Mesothelial cell of epicardium (in vitro differentiated cells): ENCODE measurements at regions not wholly inside any gene's neighbourhood (a gene's known extent, or its start where the extent isn't known, plus 50 kb on each side); places are given as distances from the start of the nearest gene placed in this dataset.

Experiments used
- DNase-seq, 2 experiments: peaks; one replicate each; pipeline ENCODE4 v3.0.0; 2021; ENCODE audit warnings: low spot score in 2 of 2; ENCODE audit not compliant: unreplicated experiment in 2 of 2
- H3K27ac Mint-ChIP-seq: 2 replicates; pipeline ENCODE4 v1.8.0; 2021; ENCODE audit warnings: mixed read lengths
- H3K27me3 Mint-ChIP-seq: 2 replicates; pipeline ENCODE4 v1.8.0; 2021; ENCODE audit warnings: low read depth, mixed read lengths
- H3K36me3 Mint-ChIP-seq: 2 replicates; pipeline ENCODE4 v1.8.0; 2021; ENCODE audit warnings: mixed read lengths
- H3K4me1 Mint-ChIP-seq: 2 replicates; pipeline ENCODE4 v1.8.0; 2021; ENCODE audit warnings: mixed read lengths
- H3K4me3 Mint-ChIP-seq: 2 replicates; pipeline ENCODE4 v1.8.0; 2021; ENCODE audit warnings: mild to moderate bottlenecking, moderate library complexity, mixed read lengths
- H3K9me3 Mint-ChIP-seq: 2 replicates; pipeline ENCODE4 v1.8.0; 2021; ENCODE audit warnings: mixed read lengths
- TF ChIP-seq, protein P1 (sequence below): fragments of 200-600 bp; sonication (generic); IDR thresholded peaks from one replicate; pipeline ENCODE4 v1.5.0; 2021; ENCODE audit warnings: antibody characterized with exemption; ENCODE audit not compliant: unreplicated experiment

DNA sequence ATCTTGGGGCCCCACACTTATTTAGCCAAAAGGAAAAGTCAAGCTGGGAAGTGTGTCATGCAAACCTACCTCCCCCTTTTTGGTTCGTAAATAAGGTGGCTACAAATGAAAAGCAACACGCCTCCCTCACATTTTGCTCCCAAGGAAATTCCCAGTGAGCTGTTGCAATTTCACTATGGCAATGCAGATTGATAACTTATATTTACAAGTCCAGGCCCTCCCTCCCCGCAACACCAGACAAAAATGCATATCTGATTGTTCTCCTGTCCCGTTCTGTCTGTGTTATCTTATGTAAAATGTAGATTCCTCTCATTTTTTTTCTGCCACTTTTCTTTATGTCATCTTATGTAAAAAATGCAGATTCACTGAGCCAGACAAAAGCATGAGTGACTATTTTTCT lies 1305.3 kb downstream of the SLITRK5 start:
- no peak overlapping the region for H3K27ac Mint-ChIP-seq
- no peak overlapping the region for H3K4me3 Mint-ChIP-seq
- DNase-seq, result no peak
- no peaks in the 10 kb centered on the region for H3K36me3 Mint-ChIP-seq
- peaks cover 33% of the 10 kb centered on the region for H3K4me1 Mint-ChIP-seq
- H3K27me3 Mint-ChIP-seq, result no peaks in the 10 kb centered on the region
- TF ChIP-seq, protein P1, sequence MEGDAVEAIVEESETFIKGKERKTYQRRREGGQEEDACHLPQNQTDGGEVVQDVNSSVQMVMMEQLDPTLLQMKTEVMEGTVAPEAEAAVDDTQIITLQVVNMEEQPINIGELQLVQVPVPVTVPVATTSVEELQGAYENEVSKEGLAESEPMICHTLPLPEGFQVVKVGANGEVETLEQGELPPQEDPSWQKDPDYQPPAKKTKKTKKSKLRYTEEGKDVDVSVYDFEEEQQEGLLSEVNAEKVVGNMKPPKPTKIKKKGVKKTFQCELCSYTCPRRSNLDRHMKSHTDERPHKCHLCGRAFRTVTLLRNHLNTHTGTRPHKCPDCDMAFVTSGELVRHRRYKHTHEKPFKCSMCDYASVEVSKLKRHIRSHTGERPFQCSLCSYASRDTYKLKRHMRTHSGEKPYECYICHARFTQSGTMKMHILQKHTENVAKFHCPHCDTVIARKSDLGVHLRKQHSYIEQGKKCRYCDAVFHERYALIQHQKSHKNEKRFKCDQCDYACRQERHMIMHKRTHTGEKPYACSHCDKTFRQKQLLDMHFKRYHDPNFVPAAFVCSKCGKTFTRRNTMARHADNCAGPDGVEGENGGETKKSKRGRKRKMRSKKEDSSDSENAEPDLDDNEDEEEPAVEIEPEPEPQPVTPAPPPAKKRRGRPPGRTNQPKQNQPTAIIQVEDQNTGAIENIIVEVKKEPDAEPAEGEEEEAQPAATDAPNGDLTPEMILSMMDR, result no peak
- H3K9me3 Mint-ChIP-seq, result peaks cover 9% of the 10 kb centered on the region

DNA sequence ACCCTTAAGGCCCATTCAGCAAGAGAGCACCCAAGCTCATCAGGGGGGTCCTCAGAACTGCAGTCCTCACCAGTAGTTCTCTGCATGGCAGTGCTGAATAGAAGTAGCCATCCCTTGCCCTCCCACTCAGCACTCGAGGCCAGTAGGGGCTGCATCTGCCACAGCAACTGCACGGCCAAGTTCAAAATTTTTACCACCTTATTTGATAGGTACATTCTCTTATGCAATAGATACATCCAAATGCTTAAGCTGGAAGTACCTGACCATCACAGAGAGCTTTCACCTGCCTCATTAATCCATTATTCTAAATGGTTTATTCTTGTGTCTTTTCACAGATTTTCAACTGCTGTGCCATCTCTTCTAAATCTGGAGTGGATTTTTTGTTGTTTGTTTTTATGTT lies 1307.4 kb downstream of the SLITRK5 start:
- Mint-ChIP-seq H3K27ac (peak overlapping the region; percentile 15), H3K36me3 (no peaks in the 10 kb centered on the region), H3K4me3 (no peak overlapping the region), H3K4me1 (peaks cover 29% of the 10 kb centered on the region), H3K9me3 (peaks cover 4% of the 10 kb centered on the region), H3K27me3 (no peaks in the 10 kb centered on the region)
- DNase-seq, result no peak
- TF ChIP-seq, protein P1, result no peak

DNA sequence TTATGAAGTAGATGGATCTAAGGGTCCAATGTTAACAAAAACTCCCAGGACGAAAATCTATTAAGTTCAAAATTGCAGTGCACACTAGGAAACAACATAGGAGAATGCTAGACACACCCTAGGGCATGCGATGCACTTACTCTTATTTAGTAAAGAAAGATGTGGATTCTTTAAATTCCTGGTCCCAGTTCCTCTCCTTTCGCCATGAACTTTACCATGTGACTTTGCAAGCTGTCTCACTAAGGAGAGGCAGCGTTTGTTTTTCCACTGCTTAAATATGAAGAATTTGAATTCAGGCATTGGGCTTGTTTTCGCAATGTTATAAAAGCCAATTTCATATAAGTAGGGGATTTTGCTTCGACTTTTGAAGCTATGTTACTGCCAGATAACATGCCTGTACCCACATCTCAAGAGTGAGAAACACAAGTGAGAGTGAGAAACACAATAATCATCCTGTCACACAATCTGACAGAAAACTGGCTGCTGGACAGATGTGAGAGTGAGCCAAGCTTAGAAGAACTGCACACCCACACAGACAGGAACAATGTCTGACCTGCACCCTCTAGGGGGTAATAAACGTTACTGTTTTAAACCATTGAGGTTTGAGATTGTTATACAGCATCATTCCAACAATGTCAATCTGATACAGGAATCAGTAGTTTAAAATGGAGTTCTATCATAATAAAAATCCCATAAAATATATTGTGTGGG lies 1308.4 kb downstream of the SLITRK5 start:
- H3K36me3 Mint-ChIP-seq, result no peaks in the 10 kb centered on the region
- peak overlapping the region; percentile 84 for H3K27ac Mint-ChIP-seq
- no peak for DNase-seq
- TF ChIP-seq, protein P1, result no peak
- peaks cover 29% of the 10 kb centered on the region for H3K4me1 Mint-ChIP-seq
- H3K4me3 Mint-ChIP-seq, result no peak overlapping the region
- no peaks in the 10 kb centered on the region for H3K27me3 Mint-ChIP-seq
- H3K9me3 Mint-ChIP-seq, result no peaks in the 10 kb centered on the region

DNA sequence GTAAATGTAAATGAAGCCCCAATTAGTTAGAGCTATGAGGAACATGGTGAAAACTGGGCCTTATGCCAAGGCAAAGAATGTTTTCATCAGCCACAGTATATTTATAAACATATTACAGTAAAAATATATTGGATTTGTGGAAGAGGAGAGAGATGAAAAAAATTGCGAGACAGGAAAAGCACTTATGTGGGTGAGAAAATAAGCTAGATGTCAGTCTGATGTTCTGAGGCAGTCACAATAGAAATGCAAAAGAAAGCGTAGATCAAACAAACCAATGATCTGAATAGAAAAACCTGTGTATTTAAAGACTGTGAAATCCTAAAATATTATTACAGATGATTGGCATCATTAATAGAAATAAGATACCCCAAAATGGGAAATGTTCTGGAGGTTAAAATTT lies 1332.5 kb downstream of the SLITRK5 start:
- Mint-ChIP-seq H3K4me3 (no peak overlapping the region), H3K4me1 (no peaks in the 10 kb centered on the region), H3K27me3 (no peaks in the 10 kb centered on the region), H3K9me3 (peaks cover 23% of the 10 kb centered on the region), H3K27ac (no peak overlapping the region), H3K36me3 (no peaks in the 10 kb centered on the region)
- TF ChIP-seq, protein P1, result no peak
- DNase-seq, result no peak

DNA sequence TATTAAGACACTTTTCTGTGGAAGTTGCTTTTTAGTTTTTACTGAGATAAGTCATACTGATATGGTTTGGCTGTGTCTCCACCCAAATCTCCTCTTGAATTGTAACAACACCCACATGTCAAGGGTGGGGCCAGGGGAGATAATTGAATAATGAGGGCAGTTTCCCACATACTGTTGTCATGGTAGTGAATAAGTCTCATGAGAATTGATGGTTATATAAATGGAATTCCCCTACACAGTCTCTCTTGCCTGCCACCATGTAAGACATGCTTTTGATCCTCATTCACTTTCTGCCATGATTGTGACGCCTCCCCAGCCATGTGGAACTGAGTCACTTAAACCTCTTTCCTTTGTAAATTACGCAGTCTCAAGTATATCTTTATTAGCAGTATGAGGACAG lies 1340.4 kb downstream of the SLITRK5 start:
- Mint-ChIP-seq H3K4me3 (no peak overlapping the region), H3K4me1 (no peaks in the 10 kb centered on the region), H3K27me3 (no peaks in the 10 kb centered on the region), H3K36me3 (no peaks in the 10 kb centered on the region), H3K9me3 (peaks cover 21% of the 10 kb centered on the region), H3K27ac (no peak overlapping the region)
- TF ChIP-seq, protein P1, result no peak
- DNase-seq, result no peak
